ENCODE measurements at regions not wholly inside any gene's neighbourhood (a gene's known extent, or its start where the extent isn't known, plus 50 kb on each side); places are given as distances from the start of the nearest gene placed in this dataset.

DNA sequence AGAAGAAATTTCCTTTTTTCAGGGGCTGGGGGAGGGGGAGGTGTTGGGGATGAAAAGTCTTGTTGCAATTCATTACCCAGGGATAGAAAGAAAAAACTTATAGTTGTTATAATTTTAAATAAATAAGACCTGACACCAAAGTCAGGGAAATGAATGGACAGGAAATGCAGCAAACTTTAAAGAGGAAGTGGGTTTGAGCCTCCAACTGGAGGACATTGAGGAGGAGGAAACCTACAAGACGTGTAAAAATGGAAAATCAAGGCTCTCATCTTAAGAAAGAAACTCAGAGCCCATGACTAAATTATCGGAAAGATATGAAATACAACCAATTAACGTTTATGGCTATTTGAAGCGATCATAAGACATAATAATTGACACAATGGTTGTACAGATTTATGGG lies 54.4 kb downstream of the NIBAN1 start:
- TF ChIP-seq, protein P1, sequence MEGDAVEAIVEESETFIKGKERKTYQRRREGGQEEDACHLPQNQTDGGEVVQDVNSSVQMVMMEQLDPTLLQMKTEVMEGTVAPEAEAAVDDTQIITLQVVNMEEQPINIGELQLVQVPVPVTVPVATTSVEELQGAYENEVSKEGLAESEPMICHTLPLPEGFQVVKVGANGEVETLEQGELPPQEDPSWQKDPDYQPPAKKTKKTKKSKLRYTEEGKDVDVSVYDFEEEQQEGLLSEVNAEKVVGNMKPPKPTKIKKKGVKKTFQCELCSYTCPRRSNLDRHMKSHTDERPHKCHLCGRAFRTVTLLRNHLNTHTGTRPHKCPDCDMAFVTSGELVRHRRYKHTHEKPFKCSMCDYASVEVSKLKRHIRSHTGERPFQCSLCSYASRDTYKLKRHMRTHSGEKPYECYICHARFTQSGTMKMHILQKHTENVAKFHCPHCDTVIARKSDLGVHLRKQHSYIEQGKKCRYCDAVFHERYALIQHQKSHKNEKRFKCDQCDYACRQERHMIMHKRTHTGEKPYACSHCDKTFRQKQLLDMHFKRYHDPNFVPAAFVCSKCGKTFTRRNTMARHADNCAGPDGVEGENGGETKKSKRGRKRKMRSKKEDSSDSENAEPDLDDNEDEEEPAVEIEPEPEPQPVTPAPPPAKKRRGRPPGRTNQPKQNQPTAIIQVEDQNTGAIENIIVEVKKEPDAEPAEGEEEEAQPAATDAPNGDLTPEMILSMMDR (conservative IDR thresholded peaks at IDR 0.05) = no peak
- no peak overlapping the region for H3K27ac ChIP-seq

DNA sequence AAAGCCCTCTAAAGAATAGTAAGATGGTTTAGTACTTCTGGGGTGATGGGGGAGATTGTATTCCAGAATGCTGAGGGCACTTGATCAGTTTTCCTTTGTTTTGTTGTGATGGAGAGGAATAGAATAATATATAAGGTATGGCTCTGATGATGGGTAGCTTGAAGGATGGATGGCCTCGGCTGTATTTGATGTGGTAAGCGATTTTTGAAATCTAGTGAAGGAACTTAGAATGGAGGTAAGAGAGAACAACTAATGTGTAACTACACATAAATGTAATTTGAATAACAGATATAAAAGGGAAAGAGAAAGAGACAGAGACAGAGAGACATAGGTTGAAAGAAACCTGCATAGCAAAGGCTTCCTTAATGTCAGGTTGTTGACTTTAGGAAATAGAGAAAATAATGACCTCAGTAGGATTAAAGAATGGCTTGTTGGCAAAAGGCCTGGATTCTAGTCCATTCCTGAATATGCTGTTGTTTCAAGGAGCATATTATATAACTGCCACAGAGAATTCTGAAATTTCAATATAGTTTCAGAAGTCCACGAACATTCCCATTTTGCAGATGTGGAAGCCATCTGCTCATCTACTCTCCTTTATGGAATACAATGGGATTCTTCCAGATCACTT lies 58.7 kb downstream of the NIBAN1 start:
- TF ChIP-seq, protein P1 (conservative IDR thresholded peaks at IDR 0.05) = no peak
- no peak overlapping the region for H3K27ac ChIP-seq

DNA sequence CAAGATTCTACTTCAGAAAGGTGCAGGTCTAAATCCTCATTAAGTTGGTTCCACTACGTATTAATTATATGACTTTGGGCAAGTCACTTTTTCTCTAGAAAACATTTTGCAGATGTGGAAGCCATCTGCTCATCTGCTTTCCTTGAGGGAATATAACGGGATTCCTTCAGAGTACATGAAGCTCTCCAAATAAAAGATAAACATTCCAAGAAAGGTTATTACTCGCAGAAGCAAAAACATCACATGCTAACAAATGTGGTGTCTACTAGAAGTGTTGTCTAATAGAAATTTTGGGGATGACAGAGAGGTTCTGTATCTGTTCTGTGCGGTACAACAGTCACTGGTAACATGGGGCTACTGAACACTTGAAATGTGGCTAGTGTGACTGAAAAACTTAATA lies 60.2 kb downstream of the NIBAN1 start:
- TF ChIP-seq, protein P1 (conservative IDR thresholded peaks at IDR 0.05) = no peak

DNA sequence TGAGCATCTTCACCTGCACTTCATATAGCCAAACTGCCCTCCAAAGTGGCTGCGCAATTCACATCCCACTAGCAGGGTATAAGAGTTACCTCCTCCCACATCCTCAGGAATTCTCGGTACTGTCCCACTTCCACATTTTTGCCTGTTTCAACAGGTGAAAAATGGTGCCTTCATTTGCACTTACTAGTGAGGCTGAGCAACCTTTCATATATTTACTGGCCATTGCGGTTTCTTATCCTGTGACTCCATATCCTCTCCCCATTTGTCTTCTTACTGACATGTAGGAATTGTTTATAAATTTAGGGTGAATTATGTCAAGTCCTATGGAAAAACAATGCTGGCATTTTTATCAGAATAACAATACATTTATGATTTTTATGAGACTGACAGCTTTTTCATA lies 61.9 kb downstream of the NIBAN1 start:
- no peak overlapping the region for H3K27ac ChIP-seq
- TF ChIP-seq, protein P1 (conservative IDR thresholded peaks at IDR 0.05) = no peak

More for the DNA sequence above, 60.2 kb downstream of the NIBAN1 start:
- no peak overlapping the region for H3K27ac ChIP-seq

DNA sequence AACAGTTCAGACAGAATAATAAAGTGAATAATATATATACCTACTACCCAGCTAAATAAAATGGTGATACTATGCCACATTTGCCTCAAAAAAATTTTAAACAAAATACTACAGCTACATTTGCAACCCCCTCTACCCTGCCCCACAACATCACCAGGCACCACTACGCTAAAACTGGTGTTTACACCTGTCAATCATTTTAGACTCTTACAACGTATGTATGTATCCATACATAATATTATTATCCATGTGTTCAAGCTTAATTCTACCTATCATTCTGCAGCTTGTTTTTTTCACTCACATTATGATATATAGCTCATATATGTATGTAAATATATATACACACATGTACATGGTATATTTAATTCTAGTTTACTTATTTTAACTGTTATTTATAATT lies 62.5 kb downstream of the NIBAN1 start:
- TF ChIP-seq, protein P1 (conservative IDR thresholded peaks at IDR 0.05) = no peak
- no peak overlapping the region for H3K27ac ChIP-seq

DNA sequence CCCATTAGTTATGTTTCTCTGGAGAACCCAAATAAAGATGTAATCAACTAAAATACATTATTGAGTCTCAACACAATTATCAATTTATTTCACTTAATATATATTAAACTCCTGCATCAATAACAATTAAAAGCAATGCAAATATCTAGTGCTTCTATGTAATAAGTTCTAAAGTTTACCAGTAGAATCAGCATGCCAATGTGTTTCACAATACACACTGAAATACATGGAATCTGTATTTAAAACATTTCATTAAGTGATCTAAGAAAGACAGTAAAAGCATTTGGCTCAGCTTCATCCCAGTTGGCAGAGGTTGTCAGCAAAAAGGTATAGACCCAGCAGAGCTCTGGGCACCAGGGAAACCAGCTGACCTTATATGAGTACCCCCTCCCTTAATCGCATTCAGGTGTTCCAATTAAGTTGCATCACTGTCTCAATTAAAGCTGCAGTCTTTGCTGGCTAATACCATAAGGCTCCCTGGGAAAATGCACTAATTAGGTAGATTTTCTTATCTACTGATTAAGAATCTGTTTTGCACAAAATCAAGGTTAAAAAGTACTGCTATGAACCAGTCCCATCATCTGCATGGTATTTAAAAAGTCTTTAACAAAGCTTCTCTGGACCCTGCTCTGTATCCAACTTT lies 63.1 kb downstream of the NIBAN1 start:
- TF ChIP-seq, protein P1 (conservative IDR thresholded peaks at IDR 0.05) = no peak
- no peak overlapping the region for H3K27ac ChIP-seq

DNA sequence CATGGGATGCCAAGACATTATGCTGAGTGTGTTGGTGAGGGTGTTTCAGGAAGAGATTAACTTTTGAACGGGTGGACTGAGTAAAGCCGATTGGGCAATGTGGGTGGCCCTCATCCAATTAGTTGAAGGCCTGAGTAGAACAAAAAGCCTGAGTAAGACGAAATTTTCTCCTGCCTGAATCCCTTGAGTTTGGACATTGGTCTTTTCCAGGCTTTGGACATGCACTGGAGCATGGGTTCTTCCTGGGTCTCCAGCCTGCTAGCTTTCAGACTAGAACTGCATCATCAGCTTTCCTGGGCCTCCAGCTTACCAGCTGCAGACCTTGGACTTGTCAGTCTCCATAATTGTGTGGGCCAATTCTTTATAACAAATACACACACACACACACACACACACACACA lies 63.6 kb downstream of the NIBAN1 start:
- TF ChIP-seq, protein P1 (conservative IDR thresholded peaks at IDR 0.05) = no peak
- no peak overlapping the region for H3K27ac ChIP-seq
